NB4 (cell line): ENCODE measurements at regions not wholly inside any gene's neighbourhood (a gene's known extent, or its start where the extent isn't known, plus 50 kb on each side); places are given as distances from the start of the nearest gene placed in this dataset.

Experiments
- DNase-seq: peaks from one replicate; pipeline ENCODE4 v3.0.0; 2010; ENCODE audit warnings: low read depth
- H3K4me3 ChIP-seq: one replicate; pipeline ENCODE4 v1.5.1; 2011; ENCODE audit warnings: mild to moderate bottlenecking, low read depth, low read length, moderate library complexity
- CTCF ChIP-seq: IDR thresholded peaks from one replicate; pipeline ENCODE4 v1.5.1; 2012; ENCODE audit warnings: low read depth, low read length
- MAX ChIP-seq: IDR thresholded peaks from 2 replicates; pipeline ENCODE4 v1.6.1; 2011; ENCODE audit warnings: low read depth, low read length
- MYC ChIP-seq: IDR thresholded peaks from 2 replicates; pipeline ENCODE4 v1.6.1; 2011; ENCODE audit warnings: low read depth, low read length
- POLR2A ChIP-seq: IDR thresholded peaks from 2 replicates; pipeline ENCODE4 v1.6.1; 2011; ENCODE audit warnings: mild to moderate bottlenecking; ENCODE audit not compliant: insufficient read length; ENCODE audit errors: extremely low read depth

- no peak for DNase-seq
- H3K4me3 ChIP-seq = no peak overlapping the region
- TF ChIP-seq MAX = no peak
- TF ChIP-seq MYC = no peak
- TF ChIP-seq CTCF = no peak
- TF ChIP-seq POLR2A = no peak
Measured at GRCh38 chr6:74069089-74069581, 373.1 kb downstream of the CD109 start.

- no peak for DNase-seq
- H3K4me3 ChIP-seq = no peak overlapping the region
- TF ChIP-seq MYC (no peak), MAX (no peak), POLR2A (no peak), CTCF (no peak)
Measured at GRCh38 chr6:74066168-74066871, 370.3 kb downstream of the CD109 start.

GRCh38 chr6:74065705-74066104 lies 369.7 kb downstream of the CD109 start:
- H3K4me3 ChIP-seq = no peak overlapping the region
- DNase-seq = no peak
- TF ChIP-seq MYC = no peak
- no peak for TF ChIP-seq POLR2A
- TF ChIP-seq CTCF = no peak
- TF ChIP-seq MAX = no peak

- no peak for DNase-seq
- TF ChIP-seq MAX (no peak), POLR2A (no peak), CTCF (no peak), MYC (no peak)
- no peak overlapping the region for H3K4me3 ChIP-seq
Measured at GRCh38 chr6:74063391-74063790, 367.4 kb downstream of the CD109 start.

- DNase-seq = no peak
- no peak overlapping the region for H3K4me3 ChIP-seq
- TF ChIP-seq MYC (no peak), CTCF (no peak), POLR2A (no peak), MAX (no peak)
Measured at GRCh38 chr6:74061201-74061600, 365.2 kb downstream of the CD109 start.
